Motor neuron (in vitro differentiated cells): ENCODE measurements at regions not wholly inside any gene's neighbourhood (a gene's known extent, or its start where the extent isn't known, plus 50 kb on each side); places are given as distances from the start of the nearest gene placed in this dataset.
A peak's percentile ranks its signal among the peaks of the same experiment; 100 is the strongest.

Experiments
- ATAC-seq, 8 experiments: fragments of 200-7000 bp; cut with Tn5 transposase; replicated peaks in 6 of 8; 2 replicates each; pipeline ENCODE4 v1.8.0; 2021; ENCODE audit warnings: mild to moderate bottlenecking in 8 of 8, moderate library complexity in 8 of 8
- H3K27ac ChIP-seq, 2 donors: fragments of 250-450 bp; sonication (Bioruptor Pico); 2 replicates each; pipeline ENCODE4 v1.9.0; 2021; ENCODE audit warnings: antibody characterized with exemption in 2 of 2, mild to moderate bottlenecking in 2 of 2, moderate library complexity in 1 of 2
- H3K4me1 ChIP-seq, 2 donors: fragments of 250-450 bp; sonication (Bioruptor Pico); replicated peaks in 1 of 2; 2 replicates each; pipeline ENCODE4 v1.6.1; 2021; ENCODE audit warnings: antibody characterized with exemption in 2 of 2, mild to moderate bottlenecking in 2 of 2, moderate library complexity in 1 of 2
- H3K4me3 ChIP-seq, 5 donors: fragments of 250-450 bp; sonication (Bioruptor Pico); 2 replicates each; pipeline ENCODE4 v1.9.0; 2021; ENCODE audit warnings: antibody characterized with exemption in 5 of 5, mild to moderate bottlenecking in 5 of 5, moderate library complexity in 4 of 5
- WGBS, 10 experiments: fragments of 450-650 bp; shearing (Covaris generic); methylation state at CpG; one replicate each; pipeline ENCODE4 v1.0.0; 2022; 5-methylcytosine and 5-hydroxymethylcytosine counted together
- in situ Hi-C, 9 experiments: fragments of 400-800 bp; cut with MboI; loops; one replicate each; pipeline ENCODE4 v1.15.0; 2021; ENCODE audit warnings: low sequenced_read_pairs in 9 of 9, low pct_unique_long_range_greater_than_20kb in 2 of 9; ENCODE audit not compliant: unreplicated experiment in 9 of 9

GRCh38 chr2:236705295-236706105 lies 135.9 kb downstream of the ACKR3 start:
- Histone ChIP-seq H3K27ac (no peak overlapping the region), H3K4me3 (no peak overlapping the region), H3K4me1 (peaks cover 20 to 21% of the 10 kb centered on the region in 2 donors)
- ATAC-seq, result peak in 7 of 8 experiments; percentile 13 to 65 (median 26)
- WGBS, 10 experiments, result 32 to 93% (median 83%) methylated on average over 1 to 8 of the region's 12 CpGs; no CpG with 5 or more reads in 1 of the 10 experiments
- in situ Hi-C loops, result no loop called here

GRCh38 chr2:236706288-236706687 lies 136.7 kb downstream of the ACKR3 start:
- H3K4me3 ChIP-seq, result no peak overlapping the region
- 65 to 92% (median 86%) methylated on average over 2 of the region's 7 CpGs; no CpG with 5 or more reads in 6 of the 10 experiments for WGBS, 10 experiments
- no peak overlapping the region for H3K27ac ChIP-seq
- in situ Hi-C loops, result no loop called here
- peaks cover 20 to 21% of the 10 kb centered on the region in 2 donors for H3K4me1 ChIP-seq
- ATAC-seq, result no peak

GRCh38 chr2:236706803-236707202 lies 137.2 kb downstream of the ACKR3 start:
- in situ Hi-C loops, result no loop called here
- no peak overlapping the region for H3K4me3 ChIP-seq
- ATAC-seq, result no peak
- H3K27ac ChIP-seq, result no peak overlapping the region
- peaks cover 18 to 20% of the 10 kb centered on the region in 2 donors for H3K4me1 ChIP-seq

GRCh38 chr2:236711440-236711839 lies 141.8 kb downstream of the ACKR3 start:
- WGBS, 10 experiments, result 40 to 100% (median 86%) methylated on average over 1 of the region's 2 CpGs; no CpG with 5 or more reads in 5 of the 10 experiments
- H3K4me1 ChIP-seq, result peaks cover 36 to 42% of the 10 kb centered on the region in 2 donors
- no peak overlapping the region for H3K4me3 ChIP-seq
- H3K27ac ChIP-seq, result no peak overlapping the region
- in situ Hi-C loops, result no loop called here
- ATAC-seq, result peak in 3 of 8 experiments; percentile 47 to 91 (median 90)

- H3K4me1 ChIP-seq, result peaks cover 36 to 42% of the 10 kb centered on the region in 2 donors
- 60 to 100% (median 100%) methylated on average over 1 of the region's 1 CpG; no CpG with 5 or more reads in 7 of the 10 experiments for WGBS, 10 experiments
- in situ Hi-C loops, result no loop called here
- no peak for ATAC-seq
- no peak overlapping the region for H3K27ac ChIP-seq
- H3K4me3 ChIP-seq, result no peak overlapping the region
Observed at GRCh38 chr2:236712304-236712703, 142.7 kb downstream of the ACKR3 start.

- no peak for ATAC-seq
- Histone ChIP-seq H3K4me1 (peaks cover 36 to 46% of the 10 kb centered on the region in 2 donors), H3K4me3 (no peak overlapping the region), H3K27ac (no peak overlapping the region)
- in situ Hi-C loops, result no loop called here
- WGBS, 10 experiments, result 0 to 89% (median 26%) methylated on average over 1 to 6 of the region's 8 CpGs; no CpG with 5 or more reads in 1 of the 10 experiments
Observed at GRCh38 chr2:236712961-236713673, 143.5 kb downstream of the ACKR3 start.

- 0 to 90% (median 64%) methylated on average over 1 to 4 of the region's 5 CpGs; no CpG with 5 or more reads in 3 of the 10 experiments for WGBS, 10 experiments
- Histone ChIP-seq H3K4me1 (peaks cover 38 to 45% of the 10 kb centered on the region in 2 donors), H3K4me3 (no peak overlapping the region), H3K27ac (no peak overlapping the region)
- peak in 2 of 8 experiments; percentile 22 to 59 for ATAC-seq
- in situ Hi-C loops, result no loop called here
Observed at GRCh38 chr2:236714080-236714479, 144.5 kb downstream of the ACKR3 start.

- peak in 5 of 8 experiments; percentile 31 to 59 (median 50) for ATAC-seq
- Histone ChIP-seq H3K27ac (no peak overlapping the region), H3K4me3 (no peak overlapping the region), H3K4me1 (peaks cover 38 to 45% of the 10 kb centered on the region in 2 donors)
- WGBS, 10 experiments, result 10 to 60% (median 29%) methylated on average over 1 to 5 of the region's 10 CpGs; no CpG with 5 or more reads in 3 of the 10 experiments
- in situ Hi-C loops, result no loop called here
Observed at GRCh38 chr2:236715077-236715476, 145.5 kb downstream of the ACKR3 start.

- peaks cover 38 to 45% of the 10 kb centered on the region in 2 donors for H3K4me1 ChIP-seq
- WGBS, 10 experiments, result 7 to 50% (median 19%) methylated on average over 1 to 7 of the region's 16 CpGs; no CpG with 5 or more reads in 2 of the 10 experiments
- no peak overlapping the region for H3K27ac ChIP-seq
- peak in 5 of 8 experiments; percentile 81 to 86 (median 84) for ATAC-seq
- no peak overlapping the region for H3K4me3 ChIP-seq
- in situ Hi-C loops, result no loop called here
Observed at GRCh38 chr2:236715491-236715961, 145.9 kb downstream of the ACKR3 start.

- no peak for ATAC-seq
- peaks cover 38 to 48% of the 10 kb centered on the region in 2 donors for H3K4me1 ChIP-seq
- H3K27ac ChIP-seq, result no peak overlapping the region
- in situ Hi-C loops, result no loop called here
- no peak overlapping the region for H3K4me3 ChIP-seq
- 88 to 100% (median 96%) methylated on average over 1 to 3 of the region's 3 CpGs; no CpG with 5 or more reads in 1 of the 10 experiments for WGBS, 10 experiments
Observed at GRCh38 chr2:236717120-236717519, 147.5 kb downstream of the ACKR3 start.

GRCh38 chr2:236717729-236718128 lies 148.1 kb downstream of the ACKR3 start:
- Histone ChIP-seq H3K4me3 (no peak overlapping the region), H3K4me1 (peaks cover 37 to 46% of the 10 kb centered on the region in 2 donors), H3K27ac (no peak overlapping the region)
- in situ Hi-C loops, result no loop called here
- ATAC-seq, result peak in 3 of 8 experiments; percentile 16 to 34 (median 21)
- 70 to 100% (median 80%) methylated on average over 2 to 6 of the region's 6 CpGs; no CpG with 5 or more reads in 1 of the 10 experiments for WGBS, 10 experiments

GRCh38 chr2:236718207-236718992 lies 148.8 kb downstream of the ACKR3 start:
- in situ Hi-C loops, result no loop called here

More at GRCh38 chr2:236718207-236718992, 148.8 kb downstream of the ACKR3 start:
- 53 to 100% (median 92%) methylated on average over 2 to 12 of the region's 18 CpGs; no CpG with 5 or more reads in 1 of the 10 experiments for WGBS, 10 experiments
- Histone ChIP-seq H3K4me3 (no peak overlapping the region), H3K4me1 (peaks cover 30 to 40% of the 10 kb centered on the region in 2 donors), H3K27ac (no peak overlapping the region)
- peak in 1 of 8 experiments; percentile 16 for ATAC-seq
